GOT3 (cell line): ENCODE measurements at regions not wholly inside any gene's neighbourhood (a gene's known extent, or its start where the extent isn't known, plus 50 kb on each side); places are given as distances from the start of the nearest gene placed in this dataset.
"Not testable (repeated sequence)": the region's sequence is repeated elsewhere in the genome, so short reads cannot be mapped to it uniquely, and the experiment has no call there.

Source experiments
- DNase-seq: peaks from one replicate; lab custom pipeline; 2025; ENCODE audit warnings: mixed read lengths; lab: John Stamatoyannopoulos, UW

- DNase-seq: no peak
These were observed 55.1 kb downstream of the TTC6 start for GRCh38 chr14:37650356-37651037.

- no peak for DNase-seq
These were observed 56.6 kb downstream of the TTC6 start for GRCh38 chr14:37652042-37652441.

GRCh38 chr14:37655418-37655817, 60.0 kb downstream of the TTC6 start:
- DNase-seq: no peak

GRCh38 chr14:37658156-37658555, 62.7 kb downstream of the TTC6 start:
- DNase-seq: no peak

GRCh38 chr14:37663498-37663897, 68.1 kb downstream of the TTC6 start:
- DNase-seq: no peak

GRCh38 chr14:37665479-37665878, 70.0 kb downstream of the TTC6 start:
- DNase-seq: no peak

- DNase-seq: no peak
These were observed 70.5 kb downstream of the TTC6 start for GRCh38 chr14:37665951-37666350.

GRCh38 chr14:37668646-37669045, 73.2 kb downstream of the TTC6 start:
- no peak for DNase-seq

GRCh38 chr14:37669242-37669641, 73.8 kb downstream of the TTC6 start:
- no peak for DNase-seq

- DNase-seq: no peak
These were observed 78.0 kb downstream of the TTC6 start for GRCh38 chr14:37673439-37673838.

- DNase-seq: no peak
These were observed 83.5 kb downstream of the TTC6 start for GRCh38 chr14:37678916-37679315.

- DNase-seq: no peak
These were observed 86.1 kb downstream of the TTC6 start for GRCh38 chr14:37681486-37681885.

GRCh38 chr14:37692680-37693079, 97.3 kb downstream of the TTC6 start:
- not testable (repeated sequence) for DNase-seq

GRCh38 chr14:37693420-37693819, 98.0 kb downstream of the TTC6 start:
- DNase-seq: not testable (repeated sequence)

- DNase-seq: no peak
These were observed 100.4 kb downstream of the TTC6 start for GRCh38 chr14:37695866-37696265.

GRCh38 chr14:37697489-37698121, 102.2 kb downstream of the TTC6 start:
- DNase-seq: no peak

GRCh38 chr14:37698840-37699777, 103.7 kb downstream of the TTC6 start:
- DNase-seq: no peak

- DNase-seq: no peak
These were observed 112.3 kb downstream of the TTC6 start for GRCh38 chr14:37707716-37708115.

- no peak for DNase-seq
These were observed 113.1 kb downstream of the TTC6 start for GRCh38 chr14:37708481-37708880.

GRCh38 chr14:37709419-37710195, 114.2 kb downstream of the TTC6 start:
- DNase-seq: no peak

- DNase-seq: no peak
These were observed 116.0 kb downstream of the TTC6 start for GRCh38 chr14:37711356-37711830.
